IPS DF 19.7 (cell line): ENCODE measurements at regions not wholly inside any gene's neighbourhood (a gene's known extent, or its start where the extent isn't known, plus 50 kb on each side); places are given as distances from the start of the nearest gene placed in this dataset.
"Not testable (repeated sequence)": the region's sequence is repeated elsewhere in the genome, so short reads cannot be mapped to it uniquely, and the experiment has no call there.

ENCODE experiments used
- DNase-seq: peaks from one replicate; pipeline ENCODE4 v3.0.0-alpha.2; 2013; ENCODE audit warnings: low read depth, low spot score

- not testable (repeated sequence) for DNase-seq
These were observed 215.0 kb downstream of the STIM2 start for GRCh38 chr4:27075603-27076002.

GRCh38 chr4:27078934-27079455, 218.4 kb downstream of the STIM2 start:
- no peak for DNase-seq

GRCh38 chr4:27081675-27082586, 221.3 kb downstream of the STIM2 start:
- DNase-seq, result no peak

GRCh38 chr4:27082776-27083175, 222.1 kb downstream of the STIM2 start:
- DNase-seq, result no peak

- no peak for DNase-seq
These were observed 224.2 kb downstream of the STIM2 start for GRCh38 chr4:27084685-27085361.

- DNase-seq, result no peak
These were observed 224.8 kb downstream of the STIM2 start for GRCh38 chr4:27085396-27085795.

- DNase-seq, result no peak
These were observed 226.8 kb downstream of the STIM2 start for GRCh38 chr4:27087306-27088045.

GRCh38 chr4:27088491-27088890, 227.8 kb downstream of the STIM2 start:
- no peak for DNase-seq

- DNase-seq, result no peak
These were observed 228.5 kb downstream of the STIM2 start for GRCh38 chr4:27089186-27089585.

- DNase-seq, result no peak
These were observed 229.8 kb downstream of the STIM2 start for GRCh38 chr4:27090406-27090805.

- no peak for DNase-seq
These were observed 233.6 kb downstream of the STIM2 start for GRCh38 chr4:27094224-27094623.

GRCh38 chr4:27094783-27095182, 234.1 kb downstream of the STIM2 start:
- no peak for DNase-seq

GRCh38 chr4:27096142-27096824, 235.6 kb downstream of the STIM2 start:
- no peak for DNase-seq

- DNase-seq, result no peak
These were observed 237.4 kb downstream of the STIM2 start for GRCh38 chr4:27098034-27098433.

GRCh38 chr4:27100713-27101112, 240.1 kb downstream of the STIM2 start:
- DNase-seq, result no peak

GRCh38 chr4:27101126-27101525, 240.5 kb downstream of the STIM2 start:
- DNase-seq, result no peak

GRCh38 chr4:27101561-27101960, 240.9 kb downstream of the STIM2 start:
- no peak for DNase-seq

GRCh38 chr4:27111627-27112026, 251.0 kb downstream of the STIM2 start:
- no peak for DNase-seq

GRCh38 chr4:27112587-27112986, 251.9 kb downstream of the STIM2 start:
- DNase-seq, result no peak

GRCh38 chr4:27115221-27115620, 254.6 kb downstream of the STIM2 start:
- no peak for DNase-seq

GRCh38 chr4:27117453-27117852, 256.8 kb downstream of the STIM2 start:
- no peak for DNase-seq
